ENCODE measurements at regions not wholly inside any gene's neighbourhood (a gene's known extent, or its start where the extent isn't known, plus 50 kb on each side); places are given as distances from the start of the nearest gene placed in this dataset.
A peak's percentile ranks its signal among the peaks of the same experiment; 100 is the strongest.

GRCh38 chr4:79652738-79653137 lies 244.7 kb upstream of the GK2 start:
- H3K36me3 ChIP-seq (replicated peaks in 1 of 2; ENCODE audit: control insufficient read depth in 2 of 2, insufficient read depth in 2 of 2, low read length in 2 of 2), result no peaks in the 10 kb centered on the region
- H3K23ac ChIP-seq (ENCODE audit: low read depth, low read length, poor library complexity), result no peak overlapping the region
- H3K27me3 ChIP-seq (ENCODE audit: control insufficient read depth in 3 of 3, insufficient read depth in 3 of 3, low read depth in 1 of 3, low read length in 3 of 3), result no peaks in the 10 kb centered on the region
- no peaks in the 10 kb centered on the region for H3K79me1 ChIP-seq (ENCODE audit: low read depth, low read length)
- H2BK120ac ChIP-seq (ENCODE audit: low read depth, low read length), result no peak overlapping the region
- no peak overlapping the region for H3K4ac ChIP-seq (ENCODE audit: low read length)
- no peak overlapping the region for H2BK15ac ChIP-seq (ENCODE audit: low read length)
- no peak overlapping the region for H3K4me2 ChIP-seq (ENCODE audit: insufficient read depth, low read length, poor library complexity, severe bottlenecking)
- H3K9me3 ChIP-seq (replicated peaks in 1 of 2; ENCODE audit: control insufficient read depth in 2 of 2, insufficient read depth in 1 of 2, low read depth in 1 of 2, low read length in 2 of 2), result peaks cover 0 to 2% of the 10 kb centered on the region in 2 donors
- H3K27ac ChIP-seq (replicated peaks; ENCODE audit: low read length), result no peak overlapping the region
- H2BK12ac ChIP-seq (ENCODE audit: low read length), result no peak overlapping the region
- no peak overlapping the region for H3K18ac ChIP-seq (ENCODE audit: low read length)
- no peak overlapping the region for H3K4me3 ChIP-seq (ENCODE audit: low read length in 2 of 2)
- peaks cover 0 to 8% of the 10 kb centered on the region in 2 donors for H3K4me1 ChIP-seq (ENCODE audit: control insufficient read depth in 2 of 2, insufficient read depth in 1 of 2, low read depth in 1 of 2, low read length in 2 of 2)
- H3K9ac ChIP-seq (ENCODE audit: low read depth, low read length, poor library complexity), result no peak overlapping the region
- H4K8ac ChIP-seq (ENCODE audit: low read depth, low read length), result no peak overlapping the region
- H2AK5ac ChIP-seq (ENCODE audit: low read depth, low read length), result no peak overlapping the region
- H3K14ac ChIP-seq (ENCODE audit: low read length), result no peak overlapping the region
- no peak overlapping the region for H2BK5ac ChIP-seq (ENCODE audit: low read length)
- DNase-seq (ENCODE audit: low spot score), result no peak
- H2AFZ ChIP-seq (ENCODE audit: low read length), result no peak overlapping the region
- no peak overlapping the region for H4K91ac ChIP-seq (ENCODE audit: low read depth, low read length, poor library complexity)

DNA sequence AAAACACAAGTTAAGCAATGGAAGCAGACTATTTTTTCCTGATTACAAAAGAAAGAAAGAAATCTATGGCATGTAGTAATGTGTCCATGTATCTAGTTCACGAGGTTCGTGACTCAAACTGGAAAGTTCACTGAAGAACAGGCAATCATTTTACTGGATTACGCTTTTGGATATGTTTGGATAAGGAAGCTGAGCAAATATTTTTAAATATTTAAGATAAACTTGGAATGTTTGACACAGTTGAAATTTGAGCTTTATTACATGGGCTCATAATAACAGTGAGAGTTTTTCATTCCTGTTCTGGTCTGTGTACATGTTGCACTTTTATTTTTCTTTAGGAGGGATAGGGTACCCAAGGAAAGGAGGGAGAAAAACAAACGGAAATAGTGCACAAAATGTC lies 244.2 kb upstream of the GK2 start:
- DNase-seq (ENCODE audit: low spot score), result no peak
- Histone ChIP-seq H2BK5ac (ENCODE audit: low read length) (no peak overlapping the region), H2BK120ac (ENCODE audit: low read depth, low read length) (no peak overlapping the region), H3K23ac (ENCODE audit: low read depth, low read length, poor library complexity) (no peak overlapping the region), H2AK5ac (ENCODE audit: low read depth, low read length) (no peak overlapping the region), H3K4me3 (ENCODE audit: low read length in 2 of 2) (no peak overlapping the region), H2AFZ (ENCODE audit: low read length) (no peak overlapping the region), H2BK12ac (ENCODE audit: low read length) (no peak overlapping the region), H3K36me3 (replicated peaks in 1 of 2; ENCODE audit: control insufficient read depth in 2 of 2, insufficient read depth in 2 of 2, low read length in 2 of 2) (no peaks in the 10 kb centered on the region), H3K79me1 (ENCODE audit: low read depth, low read length) (no peaks in the 10 kb centered on the region), H3K18ac (ENCODE audit: low read length) (no peak overlapping the region), H4K91ac (ENCODE audit: low read depth, low read length, poor library complexity) (no peak overlapping the region), H3K27ac (replicated peaks; ENCODE audit: low read length) (no peak overlapping the region), H3K14ac (ENCODE audit: low read length) (no peak overlapping the region), H3K4me2 (ENCODE audit: insufficient read depth, low read length, poor library complexity, severe bottlenecking) (no peak overlapping the region), H3K27me3 (ENCODE audit: control insufficient read depth in 3 of 3, insufficient read depth in 3 of 3, low read depth in 1 of 3, low read length in 3 of 3) (no peaks in the 10 kb centered on the region), H4K8ac (ENCODE audit: low read depth, low read length) (no peak overlapping the region), H2BK15ac (ENCODE audit: low read length) (no peak overlapping the region), H3K4me1 (ENCODE audit: control insufficient read depth in 2 of 2, insufficient read depth in 1 of 2, low read depth in 1 of 2, low read length in 2 of 2) (peaks cover 0 to 8% of the 10 kb centered on the region in 2 donors), H3K4ac (ENCODE audit: low read length) (no peak overlapping the region), H3K9ac (ENCODE audit: low read depth, low read length, poor library complexity) (no peak overlapping the region), H3K9me3 (replicated peaks in 1 of 2; ENCODE audit: control insufficient read depth in 2 of 2, insufficient read depth in 1 of 2, low read depth in 1 of 2, low read length in 2 of 2) (no peaks in the 10 kb centered on the region)
- WGBS, 2 donors (ENCODE audit: extremely low coverage in 2 of 2, insufficient read length in 2 of 2, insufficient replicate concordance in 1 of 2), result no CpG with 5 or more reads among the region's 4 CpGs

DNA sequence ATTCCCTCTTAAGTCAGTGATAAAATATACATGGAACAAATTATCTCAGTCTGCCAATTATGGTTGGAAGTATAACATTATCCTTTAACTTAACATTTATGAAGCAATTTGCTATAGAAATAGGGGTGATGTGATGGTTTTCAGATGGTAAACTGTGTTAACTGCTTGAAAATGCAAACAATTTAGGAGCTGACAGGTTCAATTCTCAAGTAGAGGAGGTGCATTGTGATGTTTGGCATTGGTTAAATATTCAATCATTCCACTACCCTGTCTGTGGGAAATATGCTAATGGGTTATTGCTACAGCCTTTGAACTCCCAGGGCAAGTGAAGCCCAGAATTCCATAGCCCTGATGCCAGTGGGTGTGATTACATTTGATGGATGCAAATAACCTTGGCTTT lies 243.4 kb upstream of the GK2 start:
- Histone ChIP-seq H4K8ac (ENCODE audit: low read depth, low read length) (no peak overlapping the region), H3K79me1 (ENCODE audit: low read depth, low read length) (no peaks in the 10 kb centered on the region), H4K91ac (ENCODE audit: low read depth, low read length, poor library complexity) (no peak overlapping the region), H2BK120ac (ENCODE audit: low read depth, low read length) (no peak overlapping the region), H3K4me2 (ENCODE audit: insufficient read depth, low read length, poor library complexity, severe bottlenecking) (no peak overlapping the region), H3K9me3 (replicated peaks in 1 of 2; ENCODE audit: control insufficient read depth in 2 of 2, insufficient read depth in 1 of 2, low read depth in 1 of 2, low read length in 2 of 2) (no peaks in the 10 kb centered on the region), H3K23ac (ENCODE audit: low read depth, low read length, poor library complexity) (no peak overlapping the region), H3K18ac (ENCODE audit: low read length) (no peak overlapping the region), H3K4me1 (ENCODE audit: control insufficient read depth in 2 of 2, insufficient read depth in 1 of 2, low read depth in 1 of 2, low read length in 2 of 2) (peaks cover 0 to 8% of the 10 kb centered on the region in 2 donors), H2AK5ac (ENCODE audit: low read depth, low read length) (no peak overlapping the region), H2BK12ac (ENCODE audit: low read length) (no peak overlapping the region), H3K4ac (ENCODE audit: low read length) (no peak overlapping the region), H3K27me3 (ENCODE audit: control insufficient read depth in 3 of 3, insufficient read depth in 3 of 3, low read depth in 1 of 3, low read length in 3 of 3) (no peaks in the 10 kb centered on the region), H3K27ac (replicated peaks; ENCODE audit: low read length) (no peak overlapping the region), H3K9ac (ENCODE audit: low read depth, low read length, poor library complexity) (no peak overlapping the region), H2AFZ (ENCODE audit: low read length) (no peak overlapping the region), H3K4me3 (ENCODE audit: low read length in 2 of 2) (no peak overlapping the region), H3K36me3 (replicated peaks in 1 of 2; ENCODE audit: control insufficient read depth in 2 of 2, insufficient read depth in 2 of 2, low read length in 2 of 2) (no peaks in the 10 kb centered on the region), H2BK15ac (ENCODE audit: low read length) (no peak overlapping the region), H2BK5ac (ENCODE audit: low read length) (no peak overlapping the region), H3K14ac (ENCODE audit: low read length) (no peak overlapping the region)
- DNase-seq (ENCODE audit: low spot score), result no peak

DNA sequence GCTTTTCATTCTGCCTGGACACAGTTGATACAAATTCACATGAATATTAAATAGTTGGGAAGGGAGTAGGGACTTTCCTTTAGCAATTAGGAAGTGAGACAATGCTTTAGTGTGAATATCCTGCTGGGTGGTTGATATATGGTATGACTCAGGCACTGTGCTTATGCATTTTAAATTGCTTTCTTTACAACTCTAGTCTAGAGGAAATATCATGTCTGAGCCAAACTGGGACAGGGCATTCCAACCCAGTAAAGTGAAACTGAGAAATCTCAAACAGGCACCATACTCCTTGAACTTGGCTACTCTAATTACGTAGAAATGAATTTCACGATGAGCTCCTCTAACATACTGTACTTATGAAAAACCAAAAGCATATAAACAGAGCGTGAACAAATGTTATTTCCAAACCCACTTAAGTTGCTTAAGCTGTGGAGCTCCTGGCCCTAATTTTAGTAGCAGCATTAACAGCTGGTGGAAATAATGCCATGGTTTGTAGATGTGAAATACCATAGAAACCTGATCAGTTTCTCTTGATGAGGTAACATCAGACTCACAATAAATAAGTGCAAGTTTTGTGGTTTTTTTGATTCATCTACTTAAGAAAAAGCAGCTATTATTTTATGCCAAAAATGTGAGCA lies 242.9 kb upstream of the GK2 start:
- Histone ChIP-seq H3K4ac (ENCODE audit: low read length) (no peak overlapping the region), H2BK12ac (ENCODE audit: low read length) (no peak overlapping the region), H3K79me1 (ENCODE audit: low read depth, low read length) (no peaks in the 10 kb centered on the region), H3K9me3 (replicated peaks in 1 of 2; ENCODE audit: control insufficient read depth in 2 of 2, insufficient read depth in 1 of 2, low read depth in 1 of 2, low read length in 2 of 2) (no peaks in the 10 kb centered on the region), H2AK5ac (ENCODE audit: low read depth, low read length) (no peak overlapping the region), H3K4me3 (ENCODE audit: low read length in 2 of 2) (no peak overlapping the region), H4K91ac (ENCODE audit: low read depth, low read length, poor library complexity) (no peak overlapping the region), H3K4me1 (ENCODE audit: control insufficient read depth in 2 of 2, insufficient read depth in 1 of 2, low read depth in 1 of 2, low read length in 2 of 2) (peaks cover 0 to 8% of the 10 kb centered on the region in 2 donors), H4K8ac (ENCODE audit: low read depth, low read length) (no peak overlapping the region), H3K27me3 (ENCODE audit: control insufficient read depth in 3 of 3, insufficient read depth in 3 of 3, low read depth in 1 of 3, low read length in 3 of 3) (no peaks in the 10 kb centered on the region), H3K27ac (replicated peaks; ENCODE audit: low read length) (no peak overlapping the region), H3K18ac (ENCODE audit: low read length) (no peak overlapping the region), H2AFZ (ENCODE audit: low read length) (peak overlapping the region; percentile 0), H3K4me2 (ENCODE audit: insufficient read depth, low read length, poor library complexity, severe bottlenecking) (no peak overlapping the region), H3K36me3 (replicated peaks in 1 of 2; ENCODE audit: control insufficient read depth in 2 of 2, insufficient read depth in 2 of 2, low read length in 2 of 2) (no peaks in the 10 kb centered on the region), H2BK120ac (ENCODE audit: low read depth, low read length) (no peak overlapping the region), H3K23ac (ENCODE audit: low read depth, low read length, poor library complexity) (no peak overlapping the region), H2BK15ac (ENCODE audit: low read length) (no peak overlapping the region), H2BK5ac (ENCODE audit: low read length) (no peak overlapping the region), H3K14ac (ENCODE audit: low read length) (no peak overlapping the region), H3K9ac (ENCODE audit: low read depth, low read length, poor library complexity) (no peak overlapping the region)
- WGBS, 2 donors (ENCODE audit: extremely low coverage in 2 of 2, insufficient read length in 2 of 2, insufficient replicate concordance in 1 of 2), result no CpG with 5 or more reads among the region's 3 CpGs
- DNase-seq (ENCODE audit: low spot score), result no peak
